DND-41 (cell line): ENCODE measurements at regions not wholly inside any gene's neighbourhood (a gene's known extent, or its start where the extent isn't known, plus 50 kb on each side); places are given as distances from the start of the nearest gene placed in this dataset.
"Not testable (repeated sequence)": the region's sequence is repeated elsewhere in the genome, so short reads cannot be mapped to it uniquely, and the experiment has no call there.

Experiments
- ATAC-seq: fragments of 200-7000 bp; cut with Tn5 transposase; 3 replicates; pipeline ENCODE4 v1.9.1; 2021; ENCODE audit warnings: low read depth; ENCODE audit not compliant: insufficient read depth
- DNase-seq: peaks from one replicate; pipeline ENCODE4 v3.0.0-alpha.2; 2020
- H2AFZ ChIP-seq: 2 replicates; pipeline ENCODE4 v1.6.0; 2012; ENCODE audit warnings: low read depth, low read length
- H3K27ac ChIP-seq: 2 replicates; pipeline ENCODE4 v1.5.1; 2012; ENCODE audit warnings: low read length, inconsistent platforms
- H3K27me3 ChIP-seq: fragments of 200-600 bp; sonication (generic); 2 replicates; pipeline ENCODE4 v1.6.0; 2012; ENCODE audit warnings: low read length, mild to moderate bottlenecking, inconsistent platforms; ENCODE audit not compliant: insufficient read depth, poor library complexity
- H3K36me3 ChIP-seq: 2 replicates; pipeline ENCODE4 v1.5.1; 2012; ENCODE audit warnings: low read length, inconsistent platforms; ENCODE audit not compliant: insufficient read depth
- H3K4me1 ChIP-seq: 2 replicates; pipeline ENCODE4 v1.5.1; 2012; ENCODE audit warnings: mild to moderate bottlenecking, low read length; ENCODE audit not compliant: insufficient read depth
- H3K4me2 ChIP-seq: 2 replicates; pipeline ENCODE4 v1.6.0; 2012; ENCODE audit warnings: mild to moderate bottlenecking, moderate library complexity, low read length, inconsistent platforms; ENCODE audit not compliant: insufficient read depth
- H3K4me3 ChIP-seq, 2 experiments: fragments of 200-600 bp in 1 of 2; shearing (Covaris generic) in 1 of 2; 2 replicates each; pipeline ENCODE4 v1.5.1; 2012 to 2016; ENCODE audit warnings: inconsistent platforms in 2 of 2, low read length in 2 of 2, mild to moderate bottlenecking in 2 of 2, low read depth in 1 of 2, moderate library complexity in 1 of 2
- H3K79me2 ChIP-seq: 2 replicates; pipeline ENCODE4 v1.6.0; 2012; ENCODE audit warnings: low read length, inconsistent platforms; ENCODE audit not compliant: insufficient read depth
- H3K9ac ChIP-seq: 2 replicates; pipeline ENCODE4 v1.6.0; 2012; ENCODE audit warnings: low read depth, mild to moderate bottlenecking, inconsistent platforms, low read length, moderate library complexity
- H3K9me3 ChIP-seq: 2 replicates; pipeline ENCODE4 v1.5.1; 2012; ENCODE audit warnings: low read length, moderate library complexity, mild to moderate bottlenecking, inconsistent platforms; ENCODE audit not compliant: insufficient read depth, severe bottlenecking
- H4K20me1 ChIP-seq: 2 replicates; pipeline ENCODE4 v1.6.0; 2012; ENCODE audit warnings: low read length; ENCODE audit not compliant: insufficient read depth
- EZH2 ChIP-seq: IDR thresholded peaks from 3 replicates; pipeline ENCODE4 v1.6.1; 2012; ENCODE audit warnings: borderline replicate concordance, low read depth, mild to moderate bottlenecking, moderate library complexity, low read length, inconsistent platforms; ENCODE audit not compliant: severe bottlenecking
- TF ChIP-seq, protein P1 (sequence below): IDR thresholded peaks from 2 replicates; pipeline ENCODE4 v1.5.1; 2012; ENCODE audit warnings: borderline replicate concordance, low read length, moderate library complexity, mild to moderate bottlenecking; ENCODE audit not compliant: poor library complexity, severe bottlenecking; ENCODE audit errors: extremely low read depth

DNA sequence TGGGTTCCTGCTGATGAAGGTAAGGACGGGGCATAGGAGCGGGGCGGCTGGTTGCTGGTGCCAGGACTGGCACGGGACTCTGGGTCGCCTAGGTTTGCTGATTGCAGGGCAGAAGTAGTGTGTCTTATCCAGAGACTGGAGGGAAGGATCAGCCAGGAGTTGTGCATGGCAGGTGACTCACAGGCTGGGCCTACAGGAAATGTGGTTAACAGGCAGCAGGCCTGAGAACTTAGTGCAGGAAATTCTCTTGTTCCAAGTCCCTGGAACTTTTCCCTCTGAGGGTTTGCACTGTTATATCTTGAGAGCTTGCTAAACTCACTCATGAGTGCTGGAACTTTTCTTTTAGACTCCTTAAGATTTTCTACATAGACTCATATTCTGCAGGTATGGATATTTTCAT is 95.1 kb downstream of the ANXA2R start:
- H3K4me2 ChIP-seq, result no peak overlapping the region
- H3K4me3 ChIP-seq, result no peak overlapping the region
- H3K36me3 ChIP-seq, result no peaks in the 10 kb centered on the region
- H4K20me1 ChIP-seq, result no peaks in the 10 kb centered on the region
- H2AFZ ChIP-seq, result no peak overlapping the region
- H3K9me3 ChIP-seq, result no peaks in the 10 kb centered on the region
- peak; percentile 48; the same call in 2 of the 3 replicates for ATAC-seq
- H3K27me3 ChIP-seq, result no peaks in the 10 kb centered on the region
- DNase-seq, result no peak
- no peaks in the 10 kb centered on the region for H3K4me1 ChIP-seq
- no peak overlapping the region for H3K27ac ChIP-seq
- TF ChIP-seq EZH2, result no peak
- TF ChIP-seq, protein P1, sequence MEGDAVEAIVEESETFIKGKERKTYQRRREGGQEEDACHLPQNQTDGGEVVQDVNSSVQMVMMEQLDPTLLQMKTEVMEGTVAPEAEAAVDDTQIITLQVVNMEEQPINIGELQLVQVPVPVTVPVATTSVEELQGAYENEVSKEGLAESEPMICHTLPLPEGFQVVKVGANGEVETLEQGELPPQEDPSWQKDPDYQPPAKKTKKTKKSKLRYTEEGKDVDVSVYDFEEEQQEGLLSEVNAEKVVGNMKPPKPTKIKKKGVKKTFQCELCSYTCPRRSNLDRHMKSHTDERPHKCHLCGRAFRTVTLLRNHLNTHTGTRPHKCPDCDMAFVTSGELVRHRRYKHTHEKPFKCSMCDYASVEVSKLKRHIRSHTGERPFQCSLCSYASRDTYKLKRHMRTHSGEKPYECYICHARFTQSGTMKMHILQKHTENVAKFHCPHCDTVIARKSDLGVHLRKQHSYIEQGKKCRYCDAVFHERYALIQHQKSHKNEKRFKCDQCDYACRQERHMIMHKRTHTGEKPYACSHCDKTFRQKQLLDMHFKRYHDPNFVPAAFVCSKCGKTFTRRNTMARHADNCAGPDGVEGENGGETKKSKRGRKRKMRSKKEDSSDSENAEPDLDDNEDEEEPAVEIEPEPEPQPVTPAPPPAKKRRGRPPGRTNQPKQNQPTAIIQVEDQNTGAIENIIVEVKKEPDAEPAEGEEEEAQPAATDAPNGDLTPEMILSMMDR, result no peak
- no peaks in the 10 kb centered on the region for H3K79me2 ChIP-seq
- H3K9ac ChIP-seq, result no peak overlapping the region

DNA sequence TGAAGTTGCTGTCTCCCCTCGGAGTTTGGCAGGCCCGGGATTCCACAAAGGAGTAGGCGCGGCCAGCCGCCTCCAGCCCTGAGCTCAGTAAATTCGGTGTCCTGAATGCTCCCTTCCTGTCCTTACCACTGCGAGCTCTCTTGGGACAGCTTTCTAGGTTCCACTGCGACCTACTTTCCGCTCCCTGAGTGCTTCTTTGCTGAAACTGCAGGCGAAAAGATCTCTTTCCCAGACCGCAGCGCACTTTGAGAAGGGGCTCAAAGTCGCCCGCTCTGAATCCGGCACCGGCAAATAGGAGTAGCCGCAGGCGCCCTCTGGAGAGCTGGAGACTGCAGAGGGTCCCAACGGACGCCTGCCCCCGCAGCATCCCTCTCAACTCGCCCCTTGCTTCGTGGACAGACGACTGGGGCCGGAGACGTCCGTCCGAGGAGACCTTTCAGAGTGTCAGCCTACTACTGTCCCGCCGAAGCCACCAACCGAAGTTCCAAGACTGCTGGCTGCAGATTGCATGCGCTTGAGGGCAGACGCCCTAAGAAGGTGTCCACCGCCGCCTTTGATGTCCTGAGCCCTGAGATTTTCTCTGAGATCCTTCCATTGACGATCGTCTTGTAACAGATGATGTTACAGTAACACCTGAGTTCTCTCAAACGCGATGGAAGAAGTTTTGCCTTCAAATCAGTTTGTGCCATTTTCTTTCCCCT is 96.0 kb downstream of the ANXA2R start:
- H3K36me3 ChIP-seq, result no peaks in the 10 kb centered on the region
- H3K4me3 ChIP-seq, result no peak overlapping the region
- H3K79me2 ChIP-seq, result no peaks in the 10 kb centered on the region
- no peaks in the 10 kb centered on the region for H4K20me1 ChIP-seq
- DNase-seq (no peak), ATAC-seq (no peak)
- H3K27ac ChIP-seq, result no peak overlapping the region
- no peak overlapping the region for H2AFZ ChIP-seq
- H3K27me3 ChIP-seq, result no peaks in the 10 kb centered on the region
- no peaks in the 10 kb centered on the region for H3K9me3 ChIP-seq
- no peak for TF ChIP-seq EZH2
- TF ChIP-seq, protein P1, result no peak
- no peaks in the 10 kb centered on the region for H3K4me1 ChIP-seq
- no peak overlapping the region for H3K9ac ChIP-seq
- H3K4me2 ChIP-seq, result no peak overlapping the region

GRCh38 chr5:42940853-42941252 is 99.3 kb downstream of the ANXA2R start:
- H3K4me1 ChIP-seq, result no peaks in the 10 kb centered on the region
- no peaks in the 10 kb centered on the region for H3K79me2 ChIP-seq
- ATAC-seq (no peak), DNase-seq (no peak)
- no peak overlapping the region for H2AFZ ChIP-seq
- H3K4me3 ChIP-seq, result no peak overlapping the region
- H3K36me3 ChIP-seq, result no peaks in the 10 kb centered on the region
- no peak overlapping the region for H3K9ac ChIP-seq
- H4K20me1 ChIP-seq, result no peaks in the 10 kb centered on the region
- TF ChIP-seq, protein P1, result no peak
- TF ChIP-seq EZH2, result no peak
- no peaks in the 10 kb centered on the region for H3K9me3 ChIP-seq
- H3K4me2 ChIP-seq, result no peak overlapping the region
- H3K27me3 ChIP-seq, result no peaks in the 10 kb centered on the region
- no peak overlapping the region for H3K27ac ChIP-seq

DNA sequence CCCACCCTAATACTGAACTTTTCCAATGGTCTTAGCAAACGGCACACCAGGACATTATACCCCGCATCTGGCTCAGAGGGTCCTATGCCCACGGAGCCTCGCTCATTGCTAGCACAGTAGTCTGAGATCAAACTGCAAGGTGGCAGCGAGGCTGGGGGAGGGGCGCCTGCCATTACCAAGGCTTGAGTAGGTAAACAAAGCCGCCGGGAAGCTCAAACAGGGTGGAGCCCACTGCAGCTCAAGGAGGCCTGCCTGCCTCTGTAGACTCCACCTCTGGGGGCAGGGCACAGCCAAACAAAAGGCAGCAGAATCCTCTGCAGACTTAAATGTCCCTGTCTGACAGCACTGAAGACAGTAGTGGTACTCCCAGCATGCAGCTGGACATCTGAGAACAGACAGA is 108.1 kb downstream of the ANXA2R start:
- H3K4me2 ChIP-seq, H4K20me1 ChIP-seq, H3K36me3 ChIP-seq, ATAC-seq, H3K9ac ChIP-seq, H3K4me1 ChIP-seq, H2AFZ ChIP-seq, H3K27me3 ChIP-seq, H3K4me3 ChIP-seq, H3K9me3 ChIP-seq, DNase-seq, H3K79me2 ChIP-seq, H3K27ac ChIP-seq: not testable (repeated sequence)

GRCh38 chr5:42931451-42931850 is 108.7 kb downstream of the ANXA2R start:
- H3K79me2 ChIP-seq, DNase-seq, H4K20me1 ChIP-seq, ATAC-seq, H3K4me3 ChIP-seq, H3K36me3 ChIP-seq, H2AFZ ChIP-seq, H3K9me3 ChIP-seq, H3K27me3 ChIP-seq, H3K27ac ChIP-seq, H3K4me2 ChIP-seq, H3K9ac ChIP-seq, H3K4me1 ChIP-seq: not testable (repeated sequence)
